Calu3 (cell line): ENCODE measurements at regions not wholly inside any gene's neighbourhood (a gene's known extent, or its start where the extent isn't known, plus 50 kb on each side); places are given as distances from the start of the nearest gene placed in this dataset.

Experiments
- BruUV-seq: library from RNA; stranded (reverse); fragments of 400-500 nt; replicated peaks from 2 replicates; lab custom pipeline; 2021; lab: Mats Ljungman, UMichigan
- CTCF ChIA-PET: fragments of 300-600 bp; sonication (Branson Sonifier 250); formaldehyde crosslinking; loops from one replicate; lab custom pipeline; 2022; ENCODE audit warnings: antibody characterized with exemption; lab: Charles Lee
- DNase-seq: peaks from one replicate; pipeline ENCODE4 v3.0.0; 2022
- H3K27ac Mint-ChIP-seq: one replicate; pipeline ENCODE4 v1.8.0; 2022; ENCODE audit warnings: mixed read lengths; ENCODE audit not compliant: unreplicated experiment
- H3K27me3 Mint-ChIP-seq: one replicate; pipeline ENCODE4 v1.8.0; 2022; ENCODE audit warnings: mixed read lengths; ENCODE audit not compliant: unreplicated experiment
- H3K36me3 Mint-ChIP-seq: one replicate; pipeline ENCODE4 v1.8.0; 2022; ENCODE audit warnings: mild to moderate bottlenecking, moderate library complexity, mixed read lengths; ENCODE audit not compliant: insufficient read depth, unreplicated experiment
- H3K4me1 Mint-ChIP-seq: one replicate; pipeline ENCODE4 v1.8.0; 2022; ENCODE audit warnings: mild to moderate bottlenecking, low read depth, mixed read lengths; ENCODE audit not compliant: unreplicated experiment
- H3K4me3 Mint-ChIP-seq: one replicate; pipeline ENCODE4 v1.8.0; 2022; ENCODE audit warnings: mild to moderate bottlenecking, low read depth, moderate library complexity, mixed read lengths; ENCODE audit not compliant: unreplicated experiment
- H3K9me3 Mint-ChIP-seq: one replicate; pipeline ENCODE4 v1.8.0; 2022; ENCODE audit warnings: low read depth, mixed read lengths; ENCODE audit not compliant: unreplicated experiment
- intact Hi-C: fragments of 100-400 bp; cut with micrococcal nuclease; formaldehyde crosslinking; loops from one replicate; pipeline ENCODE4 v1.10.0; 2022; ENCODE audit not compliant: unreplicated experiment
- TF ChIP-seq, protein P1 (sequence below): fragments of 200-600 bp; IDR thresholded peaks from one replicate; pipeline ENCODE4 v1.8.0; 2022; ENCODE audit warnings: antibody characterized with exemption; ENCODE audit not compliant: unreplicated experiment

GRCh38 chr16:87117936-87118335 lies 199.3 kb downstream of the C16orf95 start:
- no peaks in the 10 kb centered on the region for H3K36me3 Mint-ChIP-seq
- TF ChIP-seq, protein P1, sequence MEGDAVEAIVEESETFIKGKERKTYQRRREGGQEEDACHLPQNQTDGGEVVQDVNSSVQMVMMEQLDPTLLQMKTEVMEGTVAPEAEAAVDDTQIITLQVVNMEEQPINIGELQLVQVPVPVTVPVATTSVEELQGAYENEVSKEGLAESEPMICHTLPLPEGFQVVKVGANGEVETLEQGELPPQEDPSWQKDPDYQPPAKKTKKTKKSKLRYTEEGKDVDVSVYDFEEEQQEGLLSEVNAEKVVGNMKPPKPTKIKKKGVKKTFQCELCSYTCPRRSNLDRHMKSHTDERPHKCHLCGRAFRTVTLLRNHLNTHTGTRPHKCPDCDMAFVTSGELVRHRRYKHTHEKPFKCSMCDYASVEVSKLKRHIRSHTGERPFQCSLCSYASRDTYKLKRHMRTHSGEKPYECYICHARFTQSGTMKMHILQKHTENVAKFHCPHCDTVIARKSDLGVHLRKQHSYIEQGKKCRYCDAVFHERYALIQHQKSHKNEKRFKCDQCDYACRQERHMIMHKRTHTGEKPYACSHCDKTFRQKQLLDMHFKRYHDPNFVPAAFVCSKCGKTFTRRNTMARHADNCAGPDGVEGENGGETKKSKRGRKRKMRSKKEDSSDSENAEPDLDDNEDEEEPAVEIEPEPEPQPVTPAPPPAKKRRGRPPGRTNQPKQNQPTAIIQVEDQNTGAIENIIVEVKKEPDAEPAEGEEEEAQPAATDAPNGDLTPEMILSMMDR, result no peak
- DNase-seq, result no peak
- no peaks in the 10 kb centered on the region for H3K9me3 Mint-ChIP-seq
- H3K27me3 Mint-ChIP-seq, result peaks cover 85% of the 10 kb centered on the region
- intact Hi-C loops, result no loop called here
- no peaks in the 10 kb centered on the region for H3K4me1 Mint-ChIP-seq
- H3K27ac Mint-ChIP-seq, result no peak overlapping the region
- no TSS peak for BruUV-seq
- H3K4me3 Mint-ChIP-seq, result no peak overlapping the region
- CTCF ChIA-PET, result no interaction called here

GRCh38 chr16:87119168-87119567 lies 198.0 kb downstream of the C16orf95 start:
- Mint-ChIP-seq H3K27ac (no peak overlapping the region), H3K4me1 (no peaks in the 10 kb centered on the region), H3K4me3 (no peak overlapping the region), H3K27me3 (peaks cover 72% of the 10 kb centered on the region), H3K9me3 (no peaks in the 10 kb centered on the region), H3K36me3 (no peaks in the 10 kb centered on the region)
- no peak for DNase-seq
- TF ChIP-seq, protein P1, result no peak
- CTCF ChIA-PET, result no interaction called here
- intact Hi-C loops, result no loop called here
- no TSS peak for BruUV-seq

DNA sequence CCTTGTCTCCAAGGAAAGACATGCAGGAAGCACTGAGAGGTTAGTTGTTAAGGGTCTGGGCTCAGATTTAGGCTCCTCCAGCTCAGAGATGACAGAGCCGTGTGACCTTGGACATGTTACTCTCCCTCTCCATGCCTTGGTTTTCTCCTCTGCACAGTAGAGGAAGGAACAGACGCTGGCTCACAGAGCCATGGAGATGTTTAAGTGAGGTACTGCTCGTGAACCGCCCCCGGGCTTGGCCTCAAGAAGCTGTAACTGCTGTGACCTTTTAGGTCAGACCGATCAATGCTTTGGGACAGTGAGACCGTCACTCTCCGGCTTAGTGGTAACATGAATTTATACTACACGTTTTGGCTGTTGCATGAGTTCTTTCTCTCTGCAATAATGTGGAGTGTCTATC lies 197.4 kb downstream of the C16orf95 start:
- H3K9me3 Mint-ChIP-seq, result no peaks in the 10 kb centered on the region

GRCh38 chr16:87121816-87122215 lies 195.4 kb downstream of the C16orf95 start:
- Mint-ChIP-seq H3K27me3 (peaks cover 52% of the 10 kb centered on the region), H3K9me3 (no peaks in the 10 kb centered on the region), H3K4me3 (no peak overlapping the region), H3K4me1 (no peaks in the 10 kb centered on the region), H3K36me3 (no peaks in the 10 kb centered on the region), H3K27ac (no peak overlapping the region)
- TF ChIP-seq, protein P1, result no peak
- intact Hi-C loops, result no loop called here
- no TSS peak for BruUV-seq
- no peak for DNase-seq
- CTCF ChIA-PET, result no interaction called here

More for the DNA sequence above, 197.4 kb downstream of the C16orf95 start:
- CTCF ChIA-PET, result no interaction called here
- intact Hi-C loops, result no loop called here
- peaks cover 67% of the 10 kb centered on the region for H3K27me3 Mint-ChIP-seq
- TF ChIP-seq, protein P1, result no peak
- BruUV-seq, result no TSS peak
- H3K27ac Mint-ChIP-seq, result no peak overlapping the region
- no peak overlapping the region for H3K4me3 Mint-ChIP-seq
- no peak for DNase-seq
- H3K4me1 Mint-ChIP-seq, result no peaks in the 10 kb centered on the region
- no peaks in the 10 kb centered on the region for H3K36me3 Mint-ChIP-seq
